ENCODE measurements at regions not wholly inside any gene's neighbourhood (a gene's known extent, or its start where the extent isn't known, plus 50 kb on each side); places are given as distances from the start of the nearest gene placed in this dataset.

DNA sequence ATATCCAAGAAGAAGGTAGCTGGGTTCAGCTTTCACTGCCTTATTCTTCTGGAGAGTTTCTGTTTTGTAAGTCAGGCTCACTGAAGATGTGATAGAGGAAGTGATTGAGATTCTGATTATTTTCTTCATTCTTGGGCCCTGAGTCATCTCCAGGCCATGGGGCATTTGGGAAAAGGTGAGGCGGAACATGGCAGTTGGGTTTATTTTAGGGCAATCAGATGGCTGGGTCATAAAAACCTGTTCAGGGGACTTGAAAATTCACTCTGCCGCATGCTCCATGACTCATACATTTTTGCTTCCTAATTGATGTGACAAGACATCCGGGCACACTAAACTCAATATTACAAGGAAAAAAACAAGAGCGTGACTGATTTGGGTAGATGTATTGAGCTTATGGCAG, 265.7 kb upstream of the KLF4 start:
- CTCF ChIA-PET: interaction anchor here (0.6 to 1.5 kb wide), 6 partner anchors 18 to 168 kb away, joined by 3 to 7 read pairs (median 4); no protein-coding TSS in a partner anchor
- peak; percentile 99 for FAIRE-seq

DNA sequence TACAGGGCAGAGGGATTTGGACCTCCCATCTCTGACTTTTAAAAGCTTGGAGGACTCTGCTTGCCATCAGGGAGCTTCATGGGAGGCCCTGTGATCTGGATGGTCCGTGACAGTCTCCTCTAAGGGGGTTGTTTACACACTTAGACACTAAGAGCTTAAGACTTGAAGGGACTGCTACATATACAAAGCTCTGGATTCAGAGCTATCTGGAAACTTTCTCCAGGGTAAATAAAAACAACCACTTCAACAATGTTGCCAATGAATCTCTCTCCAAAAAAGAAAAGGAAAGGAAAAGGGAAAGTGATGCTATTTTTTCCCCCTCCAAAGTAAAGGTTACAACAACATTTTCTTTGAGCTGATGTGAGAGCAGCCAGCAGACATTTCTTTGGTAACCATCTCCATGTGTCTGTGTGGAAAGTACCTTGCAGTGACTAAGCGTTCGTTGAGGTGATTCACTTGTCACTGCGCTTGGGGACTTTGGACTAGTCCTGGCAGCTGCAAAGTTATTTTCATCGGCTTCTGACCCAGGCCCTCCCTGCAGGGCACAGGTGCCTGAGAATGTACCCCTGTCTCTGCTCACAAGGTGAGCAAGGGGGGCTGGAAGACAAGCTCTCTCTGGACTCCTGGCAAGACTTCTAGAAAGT, 262.1 kb upstream of the KLF4 start:
- ChIA-PET CTCF (interaction anchor here (0.8 to 2.3 kb wide), 5 partner anchors 20 to 521 kb away, joined by 3 to 10 read pairs (median 4); no protein-coding TSS in a partner anchor), POLR2A (interaction anchor here (0.8 kb wide), 2 partner anchors 12 to 40 kb away, joined by 3 read pairs; no protein-coding TSS in a partner anchor)
- Histone ChIP-seq H3K79me2 (ENCODE audit: control insufficient read depth, insufficient read depth, low read length) (no peaks in the 10 kb centered on the region), H3K27me3 (ENCODE audit: control insufficient read depth in 2 of 2, insufficient read depth in 2 of 2, low read length in 2 of 2) (no peaks in the 10 kb centered on the region), H3K4me2 (ENCODE audit: insufficient read depth, low read length) (peak overlapping the region; percentile 48), H2AFZ (ENCODE audit: low read depth, low read length) (peak overlapping the region; percentile 26), H3K4me3 (replicated peaks in 1 of 3; ENCODE audit: insufficient read depth in 1 of 3, low read depth in 1 of 3, low read length in 3 of 3) (no peak overlapping the region), H3K4me1 (ENCODE audit: control insufficient read depth, extremely low read depth, insufficient read depth, low read length) (peaks cover 61% of the 10 kb centered on the region), H3K9me1 (replicated peaks; ENCODE audit: control insufficient read depth, extremely low read depth, insufficient read depth, low read length) (no peaks in the 10 kb centered on the region), H3K27ac (ENCODE audit: insufficient read depth, low read depth, low read length) (peak overlapping the region; percentile 60), H3K9me3 (replicated peaks; ENCODE audit: control insufficient read depth, insufficient read depth, low read length) (no peaks in the 10 kb centered on the region), H3K9ac (replicated peaks; ENCODE audit: extremely low read depth, insufficient read depth, low read length) (peak overlapping the region; percentile 55), H3K36me3 (ENCODE audit: control insufficient read depth in 2 of 2, extremely low read depth in 1 of 2, insufficient read depth in 2 of 2, low read length in 2 of 2) (no peaks in the 10 kb centered on the region), H4K20me1 (replicated peaks; ENCODE audit: control insufficient read depth, extremely low read depth, insufficient read depth, low read length) (no peaks in the 10 kb centered on the region)
- dilution Hi-C loops (cut with MboI; ENCODE audit: extremely low pct_ligation_motif_present, low sequenced_read_pairs) (no loop called here), intact Hi-C loops (cut with micrococcal nuclease) (loop anchor here (2.0 to 5.0 kb wide), 2 partner anchors 19 to 164 kb away; no protein-coding TSS in a partner anchor)
- FAIRE-seq: peak; percentile 43
- no TSS peak for BruUV-seq (replicated peaks)
- TF ChIP-seq MYC (IDR thresholded peaks at IDR 0.05; ENCODE audit: low read depth, low read length) (no peak), FOS (IDR thresholded peaks at IDR 0.05; ENCODE audit: borderline replicate concordance, insufficient read depth, low read length) (peak; percentile 27)
- peak; percentile 64 for DNase-seq (ENCODE audit: low read depth, low spot score)

More for the DNA sequence above, 265.7 kb upstream of the KLF4 start:
- no peaks in the 10 kb centered on the region for H3K36me3 ChIP-seq (ENCODE audit: control insufficient read depth in 2 of 2, extremely low read depth in 1 of 2, insufficient read depth in 2 of 2, low read length in 2 of 2)
- H3K27me3 ChIP-seq (ENCODE audit: control insufficient read depth in 2 of 2, insufficient read depth in 2 of 2, low read length in 2 of 2): no peaks in the 10 kb centered on the region
- no peaks in the 10 kb centered on the region for H4K20me1 ChIP-seq (replicated peaks; ENCODE audit: control insufficient read depth, extremely low read depth, insufficient read depth, low read length)
- H3K27ac ChIP-seq (ENCODE audit: insufficient read depth, low read depth, low read length): peak overlapping the region; percentile 68
- POLR2A ChIA-PET: interaction anchor here (0.5 to 1.4 kb wide), 2 partner anchors 66 to 117 kb away, joined by 5 to 7 read pairs; no protein-coding TSS in a partner anchor
- no peaks in the 10 kb centered on the region for H3K79me2 ChIP-seq (ENCODE audit: control insufficient read depth, insufficient read depth, low read length)
- intact Hi-C loops (cut with micrococcal nuclease): loop anchor here (1.0 to 2.0 kb wide), 7 partner anchors 13 to 302 kb away; partner anchors contain the start of gene KLF4
- no peaks in the 10 kb centered on the region for H3K9me1 ChIP-seq (replicated peaks; ENCODE audit: control insufficient read depth, extremely low read depth, insufficient read depth, low read length)
- dilution Hi-C loops (cut with MboI; ENCODE audit: extremely low pct_ligation_motif_present, low sequenced_read_pairs): no loop called here
- H3K9ac ChIP-seq (replicated peaks; ENCODE audit: extremely low read depth, insufficient read depth, low read length): peak overlapping the region; percentile 34
- TF ChIP-seq JUN (IDR thresholded peaks at IDR 0.05; ENCODE audit: borderline replicate concordance, insufficient read depth, insufficient read length, low read depth) (peak; percentile 91), FOS (IDR thresholded peaks at IDR 0.05; ENCODE audit: borderline replicate concordance, insufficient read depth, low read length) (peak; percentile 98), GATA2 (IDR thresholded peaks at IDR 0.05; ENCODE audit: insufficient read depth, insufficient read length, low read depth, low read length) (peak; percentile 89), EZH2 (IDR thresholded peaks at IDR 0.05; ENCODE audit: borderline replicate concordance, low read depth, low read length, severe bottlenecking) (no peak), POLR2AphosphoS5 (IDR thresholded peaks at IDR 0.05; ENCODE audit: insufficient read depth, low read depth, low read length) (peak; percentile 38)
- TF ChIP-seq, protein P1, sequence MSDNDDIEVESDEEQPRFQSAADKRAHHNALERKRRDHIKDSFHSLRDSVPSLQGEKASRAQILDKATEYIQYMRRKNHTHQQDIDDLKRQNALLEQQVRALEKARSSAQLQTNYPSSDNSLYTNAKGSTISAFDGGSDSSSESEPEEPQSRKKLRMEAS (IDR thresholded peaks at IDR 0.05; ENCODE audit: insufficient read depth, insufficient read length): no peak
- no peak overlapping the region for H3K4me3 ChIP-seq (replicated peaks in 1 of 3; ENCODE audit: insufficient read depth in 1 of 3, low read depth in 1 of 3, low read length in 3 of 3)
- peak overlapping the region; percentile 61 for H3K4me2 ChIP-seq (ENCODE audit: insufficient read depth, low read length)
- peak; percentile 87 for DNase-seq (ENCODE audit: low read depth, low spot score)
- no TSS peak for BruUV-seq (replicated peaks)
- H3K4me1 ChIP-seq (ENCODE audit: control insufficient read depth, extremely low read depth, insufficient read depth, low read length): peaks cover 46% of the 10 kb centered on the region
- H2AFZ ChIP-seq (ENCODE audit: low read depth, low read length): no peak overlapping the region
- no peaks in the 10 kb centered on the region for H3K9me3 ChIP-seq (replicated peaks; ENCODE audit: control insufficient read depth, insufficient read depth, low read length)

Measured in endothelial cell of umbilical vein (primary cell).